ENCODE measurements at regions not wholly inside any gene's neighbourhood (a gene's known extent, or its start where the extent isn't known, plus 50 kb on each side); places are given as distances from the start of the nearest gene placed in this dataset.

- TF ChIP-seq, protein P1, sequence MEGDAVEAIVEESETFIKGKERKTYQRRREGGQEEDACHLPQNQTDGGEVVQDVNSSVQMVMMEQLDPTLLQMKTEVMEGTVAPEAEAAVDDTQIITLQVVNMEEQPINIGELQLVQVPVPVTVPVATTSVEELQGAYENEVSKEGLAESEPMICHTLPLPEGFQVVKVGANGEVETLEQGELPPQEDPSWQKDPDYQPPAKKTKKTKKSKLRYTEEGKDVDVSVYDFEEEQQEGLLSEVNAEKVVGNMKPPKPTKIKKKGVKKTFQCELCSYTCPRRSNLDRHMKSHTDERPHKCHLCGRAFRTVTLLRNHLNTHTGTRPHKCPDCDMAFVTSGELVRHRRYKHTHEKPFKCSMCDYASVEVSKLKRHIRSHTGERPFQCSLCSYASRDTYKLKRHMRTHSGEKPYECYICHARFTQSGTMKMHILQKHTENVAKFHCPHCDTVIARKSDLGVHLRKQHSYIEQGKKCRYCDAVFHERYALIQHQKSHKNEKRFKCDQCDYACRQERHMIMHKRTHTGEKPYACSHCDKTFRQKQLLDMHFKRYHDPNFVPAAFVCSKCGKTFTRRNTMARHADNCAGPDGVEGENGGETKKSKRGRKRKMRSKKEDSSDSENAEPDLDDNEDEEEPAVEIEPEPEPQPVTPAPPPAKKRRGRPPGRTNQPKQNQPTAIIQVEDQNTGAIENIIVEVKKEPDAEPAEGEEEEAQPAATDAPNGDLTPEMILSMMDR (IDR thresholded peaks at IDR 0.05; ENCODE audit: insufficient read depth, low read length): no peak
These were observed 62.7 kb downstream of the SIK1 start for GRCh38 chr21:43364261-43364510.

DNA sequence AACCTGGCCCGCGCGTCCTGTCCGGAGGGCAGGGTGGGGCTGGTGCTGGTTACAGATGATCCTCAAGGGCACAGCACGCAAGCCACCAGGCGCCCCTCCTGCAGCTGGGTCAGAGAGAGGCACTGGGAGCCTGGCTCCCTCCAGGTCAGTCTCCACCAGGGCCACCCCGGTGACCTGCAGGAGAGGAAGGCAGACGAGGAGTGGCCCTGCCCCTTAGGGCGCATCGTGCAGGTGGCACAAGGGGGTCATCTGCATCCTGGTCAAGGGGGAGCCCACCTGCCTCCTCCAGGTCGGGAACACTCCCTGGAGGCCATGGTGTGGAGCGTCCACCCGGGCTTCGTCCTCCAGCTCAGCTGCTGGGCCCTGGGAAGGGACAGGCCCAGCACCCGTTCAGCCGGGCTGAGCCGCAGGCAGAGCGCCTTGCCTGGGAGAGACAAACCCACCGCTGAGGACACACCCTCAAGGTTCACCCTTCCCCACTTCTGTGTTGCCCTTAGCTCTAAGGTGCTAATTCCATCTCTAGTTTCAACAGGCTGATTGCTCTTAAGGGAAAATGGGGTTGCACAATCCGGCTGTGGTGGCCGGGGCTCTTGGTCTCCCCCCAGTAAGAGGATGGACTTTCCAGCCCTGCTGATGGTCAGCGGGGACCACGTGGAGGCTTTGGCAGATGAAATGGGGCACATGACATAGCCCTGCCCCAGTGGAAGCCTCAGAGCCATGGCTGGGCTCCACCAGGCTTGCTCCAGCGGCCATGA, 63.2 kb downstream of the SIK1 start:
- TF ChIP-seq, protein P1 (IDR thresholded peaks at IDR 0.05; ENCODE audit: insufficient read depth, low read length): no peak
- no peak for DNase-seq (ENCODE audit: low read depth)
- no peak overlapping the region for H3K4me3 ChIP-seq (ENCODE audit: low read depth, low read length)

More at GRCh38 chr21:43364261-43364510, 62.7 kb downstream of the SIK1 start:
- H3K4me3 ChIP-seq (ENCODE audit: low read depth, low read length): no peak overlapping the region
- no peak for DNase-seq (ENCODE audit: low read depth)

- TF ChIP-seq, protein P1 (IDR thresholded peaks at IDR 0.05; ENCODE audit: insufficient read depth, low read length): no peak
- no peak overlapping the region for H3K4me3 ChIP-seq (ENCODE audit: low read depth, low read length)
- DNase-seq (ENCODE audit: low read depth): no peak
These were observed 64.0 kb downstream of the SIK1 start for GRCh38 chr21:43362915-43363314.

GRCh38 chr21:43362321-43362791, 64.6 kb downstream of the SIK1 start:
- TF ChIP-seq, protein P1 (IDR thresholded peaks at IDR 0.05; ENCODE audit: insufficient read depth, low read length): no peak
- DNase-seq (ENCODE audit: low read depth): peak; percentile 29
- H3K4me3 ChIP-seq (ENCODE audit: low read depth, low read length): no peak overlapping the region

GRCh38 chr21:43361493-43362296, 65.2 kb downstream of the SIK1 start:
- TF ChIP-seq, protein P1 (IDR thresholded peaks at IDR 0.05; ENCODE audit: insufficient read depth, low read length): no peak
- no peak for DNase-seq (ENCODE audit: low read depth)
- H3K4me3 ChIP-seq (ENCODE audit: low read depth, low read length): no peak overlapping the region

GRCh38 chr21:43361127-43361492, 65.8 kb downstream of the SIK1 start:
- DNase-seq (ENCODE audit: low read depth): no peak
- TF ChIP-seq, protein P1 (IDR thresholded peaks at IDR 0.05; ENCODE audit: insufficient read depth, low read length): no peak
- no peak overlapping the region for H3K4me3 ChIP-seq (ENCODE audit: low read depth, low read length)

Data from fibroblast of the aortic adventitia (primary cell).